GM18508 (cell line): ENCODE measurements at regions not wholly inside any gene's neighbourhood (a gene's known extent, or its start where the extent isn't known, plus 50 kb on each side); places are given as distances from the start of the nearest gene placed in this dataset.

ENCODE experiments used
- ATAC-seq: cut with Tn5 transposase; IDR thresholded peaks from one replicate; pipeline ENCODE4 v1.9.1; 2021; ENCODE audit warnings: moderate number of reproducible peaks; ENCODE audit not compliant: insufficient read depth, unreplicated experiment

DNA sequence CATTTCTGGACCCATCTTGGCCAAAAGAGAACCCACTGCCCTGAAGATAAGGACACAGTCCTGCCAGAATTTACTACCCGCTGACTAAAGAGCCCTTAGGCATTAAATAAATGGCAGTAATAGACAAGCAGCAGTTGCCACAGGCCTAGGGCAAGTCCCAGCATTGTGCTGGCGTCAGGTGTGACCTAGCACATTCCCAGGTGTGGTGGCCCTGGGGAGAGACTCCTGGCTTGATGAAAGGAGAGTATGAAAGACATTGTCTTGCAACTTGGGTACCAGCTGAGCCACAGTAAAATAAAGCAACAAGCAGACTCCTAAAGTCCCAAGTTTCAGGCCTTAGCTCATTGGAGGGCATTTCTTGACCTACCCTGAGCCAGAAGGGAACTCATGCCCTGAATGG lies 715.7 kb upstream of the SORCS1 start:
- ATAC-seq, result no peak

DNA sequence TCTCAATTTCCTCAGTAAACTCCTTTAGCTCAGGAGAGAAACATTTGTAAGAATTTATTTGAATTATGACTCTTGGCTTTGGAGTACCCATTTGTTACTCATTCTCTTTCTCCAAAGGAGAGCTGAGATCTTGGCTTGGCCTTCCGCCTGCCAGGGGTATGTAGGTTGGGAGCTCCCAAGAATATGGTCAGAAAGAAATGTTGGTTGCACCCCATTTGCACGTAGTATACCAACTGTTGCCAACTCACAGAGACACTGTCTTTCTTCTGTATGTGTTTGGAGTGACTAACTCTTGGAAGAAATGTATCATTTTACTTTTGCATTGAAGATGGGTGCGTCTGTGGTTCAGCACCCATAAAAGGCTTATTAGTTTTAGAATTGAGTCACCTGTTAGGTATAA lies 708.5 kb upstream of the SORCS1 start:
- ATAC-seq, result no peak

DNA sequence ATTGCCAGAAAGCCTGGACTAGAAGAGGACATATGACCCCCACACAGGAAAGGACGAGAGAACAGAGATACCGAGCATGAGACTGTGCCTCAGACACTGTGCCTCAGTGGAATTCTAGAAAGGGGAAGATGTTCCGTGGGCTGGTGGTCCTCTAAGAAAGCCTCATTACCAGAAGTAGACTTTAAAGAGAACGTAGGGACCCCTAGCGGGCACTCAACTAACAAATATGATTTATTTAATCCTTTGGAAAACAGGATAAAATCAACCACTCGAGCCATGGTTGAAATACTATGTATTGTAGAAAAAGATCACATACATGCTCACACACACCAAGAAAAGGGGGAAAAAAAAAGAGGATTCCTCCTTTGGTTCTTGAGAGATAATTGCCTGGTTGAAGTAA lies 701.2 kb upstream of the SORCS1 start:
- ATAC-seq, result no peak

DNA sequence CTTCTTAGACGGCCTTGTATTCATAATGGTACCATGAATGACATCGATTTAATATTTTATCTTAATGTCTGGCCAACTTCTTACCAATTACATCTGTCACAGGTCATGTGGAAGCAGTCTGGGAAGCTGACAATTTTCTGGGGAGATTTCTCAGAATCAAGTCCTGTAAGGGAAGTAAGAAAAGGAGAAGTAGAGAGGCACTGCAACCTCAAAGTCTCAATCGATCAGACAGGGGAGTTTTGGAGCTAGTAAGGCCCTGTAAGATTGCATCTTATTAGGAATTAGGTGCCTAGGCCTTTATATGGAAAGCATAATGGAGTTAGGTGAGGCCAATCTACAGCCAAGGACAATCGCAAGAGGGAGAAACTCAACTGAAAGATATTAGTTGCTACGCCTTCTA lies 694.6 kb upstream of the SORCS1 start:
- ATAC-seq, result no peak

DNA sequence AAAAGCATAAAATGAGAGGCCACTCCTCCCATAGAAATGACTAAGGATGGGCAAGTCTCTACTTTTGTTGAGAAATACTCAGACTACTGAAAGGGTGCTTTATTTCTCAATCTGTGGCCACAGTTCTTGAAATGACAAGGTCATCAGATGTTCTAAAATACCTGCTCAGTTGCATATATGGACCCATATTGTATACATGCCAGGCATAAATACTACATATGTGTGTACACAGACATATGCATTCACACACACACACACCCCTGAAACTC lies 691.5 kb upstream of the SORCS1 start:
- ATAC-seq, result no peak

DNA sequence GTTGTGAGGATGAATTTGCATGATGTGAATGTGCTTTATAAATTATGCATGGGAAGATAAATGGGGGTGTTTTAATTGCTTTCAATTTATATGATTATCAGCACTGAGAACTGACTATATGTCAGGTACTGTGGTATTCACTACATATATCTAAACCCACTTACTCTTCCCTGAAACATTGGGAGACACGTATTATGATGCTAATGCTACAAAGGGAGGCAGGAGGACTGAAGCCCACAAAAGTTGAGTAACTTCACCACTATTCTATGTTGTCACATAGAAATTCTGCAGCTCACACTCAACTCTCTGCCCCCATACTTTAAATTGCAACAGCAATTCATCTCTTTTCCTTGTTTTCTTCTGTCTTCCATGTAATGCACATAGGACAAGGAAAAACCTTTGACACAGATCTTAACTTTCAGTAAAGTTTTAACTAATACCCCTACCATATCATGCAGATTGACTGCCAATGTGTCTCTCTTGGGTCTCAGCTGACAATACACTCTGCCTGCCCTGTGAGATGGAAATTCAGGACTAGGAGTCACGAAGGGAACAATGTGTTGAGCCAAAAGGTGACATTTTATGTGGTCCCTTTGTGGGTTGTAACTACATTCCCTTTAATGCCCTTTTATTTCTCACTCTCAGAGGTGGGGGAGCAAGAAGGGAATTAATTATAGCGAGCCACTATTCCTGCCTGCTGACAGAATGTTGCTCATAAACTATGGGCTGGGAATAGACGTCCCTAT lies 691.0 kb upstream of the SORCS1 start:
- ATAC-seq, result no peak

DNA sequence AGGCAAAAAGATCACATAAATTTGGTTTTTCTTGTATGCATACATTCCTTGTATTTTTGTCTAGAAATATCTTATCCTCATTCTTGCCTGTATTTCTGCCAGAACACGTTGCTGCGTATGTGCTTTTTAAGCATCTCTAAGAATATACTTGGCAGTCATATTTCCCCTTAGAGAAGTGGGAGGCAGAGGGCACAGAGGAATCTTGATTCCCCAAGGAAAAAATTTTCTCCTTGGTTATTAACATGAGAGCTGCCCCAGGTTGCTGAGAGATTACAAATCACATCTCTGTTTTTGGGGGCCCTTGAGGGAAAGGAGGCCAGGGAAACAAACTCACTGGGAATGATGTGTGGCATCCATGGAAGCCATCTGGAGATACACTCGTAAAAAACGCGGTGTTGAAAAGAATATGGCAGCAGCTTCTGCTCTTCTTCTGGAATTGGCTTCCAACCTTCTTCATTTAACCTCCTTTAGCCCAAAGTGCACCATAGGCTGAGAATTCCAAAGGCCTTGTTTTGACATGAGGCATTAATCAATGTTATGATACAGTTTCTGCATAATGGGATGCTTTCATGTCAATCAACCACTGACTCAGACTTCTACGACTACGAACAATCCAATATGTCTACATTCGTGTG lies 684.3 kb upstream of the SORCS1 start:
- no peak for ATAC-seq

DNA sequence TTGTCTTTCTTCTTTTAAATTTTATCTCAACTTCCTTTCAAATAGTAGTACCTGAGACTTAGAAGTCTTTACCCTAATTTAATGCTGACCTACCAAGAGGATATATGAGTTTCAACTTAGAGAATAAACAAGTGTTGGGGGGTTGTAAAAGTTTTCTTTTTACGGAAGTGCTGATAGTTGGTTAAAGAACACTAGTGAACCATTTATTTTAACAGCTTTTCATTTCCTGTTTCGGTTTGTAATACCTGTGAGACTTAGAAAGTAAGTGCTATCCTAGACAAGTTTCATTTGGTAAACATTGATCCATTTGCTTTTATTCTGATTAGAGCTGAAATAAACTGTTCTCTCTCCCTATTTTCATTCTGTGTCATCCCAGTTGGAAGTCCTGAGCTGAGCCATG lies 683.1 kb upstream of the SORCS1 start:
- ATAC-seq, result no peak

DNA sequence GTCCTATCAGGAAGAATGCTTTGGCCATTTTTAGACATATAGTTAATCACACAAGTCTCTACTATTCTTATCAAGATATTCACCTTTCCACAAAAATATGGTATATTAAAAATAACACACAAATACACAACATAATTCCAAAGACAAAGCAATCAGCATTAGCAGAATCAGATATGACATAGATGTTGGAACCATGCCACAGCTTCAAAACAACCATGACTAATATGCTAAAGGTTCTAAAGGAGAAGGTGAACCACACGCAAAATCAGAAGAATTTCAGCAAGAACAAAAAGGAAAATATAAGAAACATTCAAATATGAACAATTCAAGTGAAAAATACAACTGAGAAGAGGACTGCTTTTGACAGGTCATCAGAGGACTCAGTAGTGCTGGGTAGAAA lies 670.2 kb upstream of the SORCS1 start:
- no peak for ATAC-seq

DNA sequence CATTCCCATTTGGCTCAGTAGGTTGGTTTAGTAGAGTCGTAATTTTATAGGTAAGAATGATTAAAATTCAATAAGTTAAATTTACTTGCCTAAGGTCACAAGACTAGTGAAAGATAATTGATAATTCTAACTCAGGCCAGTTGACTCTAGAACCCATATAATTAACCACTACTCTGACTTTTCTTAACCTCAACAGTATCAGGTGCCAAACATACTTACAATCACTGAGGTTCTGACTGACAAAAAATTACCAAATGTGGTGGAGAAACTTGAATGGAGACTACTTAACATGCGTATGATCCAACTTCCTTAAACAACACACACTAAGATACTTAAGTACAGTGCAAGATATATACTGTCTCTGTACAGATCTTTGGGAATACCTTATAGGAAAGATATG lies 667.3 kb upstream of the SORCS1 start:
- ATAC-seq, result no peak

DNA sequence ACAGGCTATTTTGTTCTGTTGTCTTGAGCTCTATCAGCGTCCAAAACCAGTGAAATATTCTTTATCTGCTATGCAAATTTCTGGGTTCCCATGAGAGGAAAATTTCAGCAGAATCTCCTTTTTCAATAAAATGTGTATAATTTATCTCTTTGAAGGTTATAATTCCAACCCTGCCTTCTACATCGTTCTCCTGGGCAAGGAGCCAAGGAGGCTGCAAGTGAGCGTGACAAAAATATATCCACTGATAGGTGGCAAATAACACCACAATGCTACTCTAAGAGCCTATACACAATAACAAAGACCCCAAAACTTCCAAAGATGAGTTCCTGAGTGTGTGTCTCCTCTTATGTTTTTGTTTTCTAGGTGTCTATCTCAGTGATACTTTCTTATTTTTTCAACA lies 664.7 kb upstream of the SORCS1 start:
- ATAC-seq, result no peak

DNA sequence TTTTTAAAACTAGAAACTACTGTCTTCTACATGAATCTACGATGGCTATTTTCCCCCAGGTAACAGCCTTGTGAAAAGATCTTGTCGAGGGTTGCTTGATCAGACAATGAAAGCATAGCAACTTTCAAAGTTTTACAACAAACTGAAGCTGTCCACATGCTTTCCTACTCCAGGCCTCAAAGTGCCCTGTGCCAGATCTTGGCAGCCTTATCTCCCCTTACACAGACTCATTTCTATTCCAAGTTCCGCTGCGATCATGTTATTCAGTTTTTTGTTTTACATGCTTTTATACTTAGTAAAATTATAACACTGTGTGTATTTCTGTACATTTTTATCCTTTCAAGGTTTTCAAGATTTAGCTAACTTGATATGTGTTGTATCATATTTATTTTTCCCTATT lies 661.7 kb upstream of the SORCS1 start:
- no peak for ATAC-seq

DNA sequence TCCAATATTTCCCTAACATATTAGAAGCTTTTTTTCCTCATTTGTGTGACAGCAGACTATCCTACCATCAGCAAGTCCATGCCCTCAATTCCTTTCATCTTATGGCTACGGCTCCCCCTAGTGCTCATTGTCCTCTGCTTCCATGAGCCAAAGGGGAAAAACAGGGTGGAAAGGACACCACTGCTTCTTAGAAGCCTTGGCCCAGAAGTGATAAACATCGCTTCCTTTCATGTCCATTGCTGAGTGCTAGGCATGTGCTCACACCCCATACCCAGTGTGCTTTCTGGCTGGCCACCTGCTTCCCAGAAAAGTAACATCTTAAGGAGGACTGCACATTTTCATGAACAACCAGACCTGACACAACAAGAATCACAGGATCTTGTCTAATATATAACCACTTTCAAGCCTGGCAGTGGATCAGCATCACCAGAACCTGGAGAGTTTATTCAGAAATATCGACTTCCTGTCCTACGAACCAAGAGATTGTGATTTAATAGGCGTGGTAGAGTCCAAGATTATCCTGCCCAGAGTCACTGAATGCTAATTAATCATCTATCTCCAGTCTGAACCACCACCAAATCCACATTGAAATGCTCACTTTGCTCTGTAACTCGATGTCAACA lies 650.5 kb upstream of the SORCS1 start:
- no peak for ATAC-seq

DNA sequence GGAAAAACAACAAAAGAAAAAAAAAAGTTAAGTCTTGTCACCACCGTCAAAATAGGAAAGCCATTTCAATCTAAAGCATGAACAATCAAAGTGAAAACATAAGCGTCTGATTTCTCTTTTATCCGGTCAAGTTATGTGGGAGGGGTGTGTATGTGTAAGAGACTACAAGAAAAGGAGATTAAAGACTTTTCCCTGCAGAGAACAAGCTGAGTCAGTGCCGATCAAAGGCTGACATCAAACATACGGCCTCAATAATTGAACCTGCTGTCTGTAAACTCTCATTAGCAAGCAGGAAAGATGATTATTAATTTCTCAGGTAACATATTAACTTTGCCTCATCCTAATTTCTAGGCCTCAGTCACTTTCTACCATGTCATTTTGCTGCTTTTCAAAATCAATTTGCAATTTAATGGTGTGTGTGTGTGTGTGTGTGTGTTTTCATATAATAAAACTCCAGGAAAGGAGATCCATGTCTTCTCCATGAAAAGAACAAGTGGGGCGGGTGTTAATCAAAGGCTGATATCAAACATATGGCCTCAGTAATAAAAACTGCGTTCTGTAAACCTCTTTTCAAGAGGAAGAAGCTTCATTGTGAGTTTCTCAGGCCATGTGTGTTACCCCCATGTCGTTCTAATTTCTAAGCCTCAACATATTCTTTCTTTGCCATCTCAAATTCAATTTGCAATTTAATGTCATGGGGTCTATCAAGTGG lies 649.1 kb upstream of the SORCS1 start:
- ATAC-seq, result no peak

DNA sequence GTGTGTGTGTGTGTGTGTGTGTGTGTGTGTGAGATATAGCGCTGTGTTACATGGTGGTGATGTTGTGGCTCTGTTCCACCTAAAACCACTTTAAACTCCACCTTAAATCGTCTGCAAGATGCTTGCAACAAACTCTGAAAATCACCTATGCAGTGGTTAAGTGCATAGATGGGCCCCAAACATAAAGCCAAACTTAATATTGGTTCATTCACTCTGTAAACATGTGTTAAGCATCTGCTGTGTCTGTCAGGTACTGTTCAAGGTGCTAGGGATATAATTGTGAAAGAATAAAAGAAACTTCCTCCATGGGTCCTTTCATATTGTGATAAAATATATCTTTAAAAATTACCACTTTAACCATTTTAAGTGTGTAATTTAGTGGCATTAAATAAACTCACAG lies 645.4 kb upstream of the SORCS1 start:
- no peak for ATAC-seq

DNA sequence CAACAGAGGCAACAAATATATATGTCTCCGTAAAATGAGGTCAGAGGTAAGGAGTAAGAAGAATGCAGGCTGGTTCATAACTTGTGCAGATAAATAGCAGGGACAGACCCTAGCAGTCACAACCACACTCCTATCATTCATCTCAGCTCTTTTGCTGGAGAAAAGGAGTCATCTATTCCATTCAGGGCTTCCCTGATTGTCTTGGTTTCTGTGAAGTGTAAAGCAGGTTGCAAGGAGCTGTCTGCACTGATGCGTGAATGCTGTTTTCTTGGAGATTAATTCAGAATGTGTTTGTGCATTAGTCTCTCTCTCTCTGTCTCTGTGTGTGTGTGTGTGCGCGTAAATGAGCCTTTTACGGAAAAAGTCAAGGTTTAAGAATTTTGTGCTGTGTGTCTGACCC lies 643.3 kb upstream of the SORCS1 start:
- ATAC-seq, result no peak

DNA sequence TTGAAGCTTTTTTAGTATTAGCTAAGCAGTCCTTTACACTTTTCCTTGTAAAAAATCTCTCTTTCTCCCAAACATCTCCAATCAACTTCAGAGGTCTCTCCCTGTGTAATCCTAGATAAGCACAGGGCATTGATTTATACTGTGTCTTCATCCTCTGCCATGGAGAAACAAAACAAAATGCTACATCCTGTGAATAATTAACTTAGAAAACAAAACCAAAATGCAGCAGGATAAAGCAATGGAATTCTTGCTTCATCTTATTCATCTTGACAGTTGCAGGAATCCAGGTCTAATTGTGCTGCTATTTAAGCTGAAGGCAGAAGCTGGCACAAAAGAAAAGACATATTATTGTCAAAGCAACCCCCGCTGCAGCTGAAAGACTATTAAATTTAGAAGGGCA lies 641.5 kb upstream of the SORCS1 start:
- no peak for ATAC-seq

DNA sequence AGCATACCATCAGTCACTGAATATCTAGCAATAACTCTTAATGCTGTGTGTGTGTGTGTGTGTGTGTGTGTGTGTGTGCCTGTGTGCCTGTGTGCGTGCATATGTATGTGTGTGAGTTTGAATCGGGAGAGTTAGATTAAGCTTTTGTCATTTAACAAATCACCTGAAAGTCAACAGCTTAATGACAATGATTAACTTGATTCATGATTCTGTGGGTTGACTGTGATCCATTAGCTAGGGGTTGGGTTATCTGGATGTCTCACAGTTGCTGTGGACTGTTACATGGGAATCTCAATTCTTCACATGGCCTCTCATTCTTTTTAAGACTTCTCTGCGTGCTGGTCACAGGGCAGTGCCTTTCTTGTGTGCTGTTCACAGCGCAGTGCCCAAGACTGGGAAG lies 639.0 kb upstream of the SORCS1 start:
- ATAC-seq, result no peak

DNA sequence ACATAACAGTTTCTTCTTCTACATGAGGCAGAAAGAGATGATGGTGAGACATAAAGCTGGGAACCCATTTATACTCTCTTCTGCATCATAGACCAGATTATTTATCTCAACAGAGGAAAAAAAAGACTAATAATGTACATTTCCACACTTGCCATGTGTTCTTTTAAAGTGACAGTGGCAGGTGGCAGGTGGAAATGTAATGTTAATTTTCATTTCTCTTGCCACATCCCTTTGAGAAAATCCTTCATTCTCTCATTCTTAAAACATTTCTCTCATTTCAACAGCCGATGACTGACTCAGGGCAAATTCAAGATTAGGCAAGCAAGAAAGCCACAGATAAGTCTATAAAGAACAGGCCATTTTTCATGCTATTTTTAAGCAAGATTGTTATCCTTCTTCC lies 635.6 kb upstream of the SORCS1 start:
- no peak for ATAC-seq

DNA sequence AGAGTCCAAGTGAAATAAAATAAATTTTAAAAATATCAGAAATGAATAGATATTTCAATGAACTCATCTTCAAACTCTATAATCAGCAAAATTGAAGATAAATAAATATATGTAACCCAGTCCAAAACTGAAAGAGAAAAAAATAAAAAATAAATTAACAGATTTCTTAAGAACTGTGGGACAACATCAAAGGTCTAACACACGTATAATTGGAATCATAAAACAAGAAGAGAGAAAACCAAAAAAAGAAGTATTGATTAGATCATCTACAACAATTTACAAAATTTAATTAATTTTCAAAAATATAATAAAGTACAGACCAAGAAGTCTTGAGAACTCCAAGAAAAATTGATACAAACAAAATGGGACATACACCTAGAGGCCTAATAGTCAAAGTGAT lies 625.8 kb upstream of the SORCS1 start:
- ATAC-seq, result no peak

DNA sequence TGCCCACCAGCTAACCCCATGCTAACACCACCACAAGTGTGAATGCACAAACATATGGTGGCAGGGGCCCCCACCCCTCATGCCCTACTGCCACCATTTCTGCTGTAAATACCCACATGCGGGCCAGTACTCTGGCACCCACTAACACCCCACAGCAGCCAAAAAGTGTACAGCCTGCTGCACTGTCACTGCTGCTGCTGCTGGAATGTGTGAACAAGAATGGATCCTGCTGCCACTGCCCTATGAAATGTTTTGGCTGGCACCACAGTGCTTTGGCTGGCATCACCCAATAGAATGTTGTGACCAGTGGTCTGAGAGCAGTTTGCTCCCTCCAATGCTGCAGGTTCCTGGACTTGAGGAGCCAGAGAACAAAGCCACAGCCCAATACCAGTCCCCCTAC lies 606.6 kb upstream of the SORCS1 start:
- ATAC-seq, result no peak

DNA sequence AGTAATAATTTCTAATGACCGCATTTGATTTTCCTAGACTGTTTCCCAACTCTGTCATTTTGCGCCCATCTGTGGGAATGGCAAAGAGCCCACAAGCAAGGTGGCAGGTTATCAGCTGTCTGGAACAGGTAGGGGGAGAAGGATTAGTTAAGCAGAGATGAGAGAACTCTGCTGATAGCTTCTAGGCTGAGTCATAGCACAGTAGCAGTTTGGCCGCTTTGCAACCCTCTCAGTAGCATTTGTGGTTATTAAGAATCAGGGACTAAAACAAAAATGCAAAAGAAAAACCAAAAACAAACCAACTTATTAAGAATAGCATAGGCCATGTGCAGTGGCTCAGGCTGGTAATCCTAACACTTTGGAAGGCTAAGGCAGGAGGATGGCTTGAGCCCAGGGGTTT lies 602.7 kb upstream of the SORCS1 start:
- no peak for ATAC-seq
